Esophagus squamous epithelium (tissue), 5 donors: ENCODE measurements at regions not wholly inside any gene's neighbourhood (a gene's known extent, or its start where the extent isn't known, plus 50 kb on each side); places are given as distances from the start of the nearest gene placed in this dataset.

ENCODE experiments used
- DNase-seq: peaks from one replicate; lab custom pipeline; 2025; lab: John Stamatoyannopoulos, UW
- H3K27ac ChIP-seq, 4 donors: fragments of 200-600 bp; sonication (generic); one replicate each; pipeline ENCODE4 v1.5.1; 2016 to 2019; ENCODE audit warnings: mild to moderate bottlenecking in 1 of 4
- H3K27me3 ChIP-seq, 4 donors: fragments of 200-600 bp; sonication (generic); 1 replicate in 3 of 4; 2 replicates in 1 of 4; pipeline versions ENCODE4 v1.5.1 to v1.6.0; 2017 to 2021; ENCODE audit warnings: antibody characterized with exemption in 1 of 4
- H3K36me3 ChIP-seq, 3 donors: fragments of 200-600 bp; sonication (generic); one replicate each; pipeline ENCODE4 v1.5.1; 2016 to 2019
- H3K4me1 ChIP-seq, 3 donors: fragments of 200-600 bp; sonication (generic); one replicate each; pipeline ENCODE4 v1.5.1; 2017 to 2019
- H3K4me3 ChIP-seq, 4 donors: fragments of 200-600 bp; sonication (generic); 1 replicate in 3 of 4; 2 replicates in 1 of 4; pipeline ENCODE4 v1.5.1; 2016 to 2019; ENCODE audit warnings: mild to moderate bottlenecking in 2 of 4, moderate library complexity in 1 of 4
- H3K9me3 ChIP-seq, 3 donors: fragments of 200-600 bp; sonication (generic); one replicate each; pipeline ENCODE4 v1.5.1; 2016 to 2019
- CTCF ChIP-seq, 6 experiments: fragments of 450-650 bp in 4 of 6; fragments of 200-600 bp in 2 of 6; sonication (generic) in 2 of 6; IDR thresholded peaks; one replicate each; pipeline ENCODE4 v1.5.1; 2016 to 2019; ENCODE audit warnings: antibody characterized with exemption in 6 of 6, mild to moderate bottlenecking in 4 of 6, moderate library complexity in 4 of 6
- POLR2A ChIP-seq, 4 donors: fragments of 450-650 bp; IDR thresholded peaks; one replicate each; pipeline ENCODE4 v1.6.1; 2017; ENCODE audit warnings: antibody characterized with exemption in 4 of 4, mild to moderate bottlenecking in 4 of 4, moderate library complexity in 3 of 4
- WGBS, 2 donors: methylation state at CpG; one replicate each; pipeline ENCODE4 v1.1.5; 2018; 5-methylcytosine and 5-hydroxymethylcytosine counted together
- intact Hi-C: fragments of 100-400 bp; cut with DNase I; formaldehyde crosslinking; loops from one replicate; pipeline ENCODE4 v1.15.0; 2022
- donor health status: DM: yes; HTN: yes; CAD: no.

DNA sequence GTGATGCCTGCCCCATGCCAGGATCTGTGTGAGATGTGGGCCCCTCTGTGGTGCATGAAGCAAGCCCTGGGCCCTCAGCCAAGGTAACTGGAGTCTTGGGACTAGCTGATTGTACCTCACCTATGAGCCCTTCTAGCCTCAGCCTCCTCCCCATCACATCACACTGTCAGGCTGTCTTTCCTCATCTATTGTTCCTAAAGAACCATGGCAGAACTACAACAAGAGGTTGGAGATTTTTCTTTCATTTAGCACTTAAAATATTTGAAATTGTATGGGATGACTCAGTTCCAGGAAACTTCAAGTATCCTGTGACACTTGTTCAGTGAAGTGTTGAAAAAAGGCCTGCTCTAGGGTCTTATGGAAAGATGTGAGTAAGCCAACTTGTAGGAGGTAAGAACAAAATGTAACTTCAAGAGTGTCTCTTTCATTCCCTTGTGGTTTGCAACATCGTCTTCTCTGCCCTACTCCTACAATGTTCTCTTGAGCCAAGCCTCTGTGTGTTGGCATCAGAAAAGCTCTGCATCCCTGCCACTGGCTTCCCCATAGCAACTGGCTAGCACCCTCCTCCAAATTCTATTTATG, 58.7 kb upstream of the TIPARP start:
- no peaks in the 10 kb centered on the region for H3K36me3 ChIP-seq
- intact Hi-C loops, result no loop called here
- no peak overlapping the region for H3K4me3 ChIP-seq
- no peaks in the 10 kb centered on the region for H3K4me1 ChIP-seq
- no peaks in the 10 kb centered on the region for H3K9me3 ChIP-seq
- no peak for DNase-seq
- TF ChIP-seq CTCF (IDR thresholded peaks at IDR 0.05) (no peak), POLR2A (IDR thresholded peaks at IDR 0.05) (no peak)
- no peaks in the 10 kb centered on the region for H3K27me3 ChIP-seq
- WGBS, 2 donors, result 31 to 47% methylated on average over 1 of the region's 1 CpG
- H3K27ac ChIP-seq, result no peak overlapping the region

GRCh38 chr3:156614642-156615511, 59.5 kb upstream of the TIPARP start:
- Histone ChIP-seq H3K4me1 (no peaks in the 10 kb centered on the region), H3K36me3 (no peaks in the 10 kb centered on the region), H3K9me3 (no peaks in the 10 kb centered on the region), H3K27me3 (no peaks in the 10 kb centered on the region), H3K27ac (no peak overlapping the region), H3K4me3 (no peak overlapping the region)
- TF ChIP-seq CTCF (IDR thresholded peaks at IDR 0.05) (no peak), POLR2A (IDR thresholded peaks at IDR 0.05) (no peak)
- 71 to 85% methylated on average over 1 of the region's 1 CpG for WGBS, 2 donors
- intact Hi-C loops, result no loop called here
- no peak for DNase-seq

- Histone ChIP-seq H3K4me3 (no peak overlapping the region), H3K27ac (no peak overlapping the region)
- no peak for TF ChIP-seq CTCF (IDR thresholded peaks at IDR 0.05)
- TF ChIP-seq POLR2A (IDR thresholded peaks at IDR 0.05), result no peak
Observed at GRCh38 chr3:156612903-156613302, 58.0 kb upstream of the SSR3 start.

GRCh38 chr3:156611870-156612494, 57.1 kb upstream of the SSR3 start:
- H3K4me1 ChIP-seq, result no peaks in the 10 kb centered on the region
- 82 to 85% methylated on average over 2 of the region's 2 CpGs for WGBS, 2 donors

More at GRCh38 chr3:156612903-156613302, 58.0 kb upstream of the SSR3 start:
- H3K27me3 ChIP-seq, result no peaks in the 10 kb centered on the region
- H3K36me3 ChIP-seq, result no peaks in the 10 kb centered on the region
- intact Hi-C loops, result no loop called here
- no peaks in the 10 kb centered on the region for H3K4me1 ChIP-seq
- DNase-seq, result no peak
- H3K9me3 ChIP-seq, result no peaks in the 10 kb centered on the region

More at GRCh38 chr3:156611870-156612494, 57.1 kb upstream of the SSR3 start:
- H3K36me3 ChIP-seq, result no peaks in the 10 kb centered on the region
- TF ChIP-seq CTCF (IDR thresholded peaks at IDR 0.05), result no peak
- TF ChIP-seq POLR2A (IDR thresholded peaks at IDR 0.05), result no peak
- no peak overlapping the region for H3K4me3 ChIP-seq
- H3K27ac ChIP-seq, result no peak overlapping the region
- no peaks in the 10 kb centered on the region for H3K9me3 ChIP-seq
- no peak for DNase-seq
- no peaks in the 10 kb centered on the region for H3K27me3 ChIP-seq
- intact Hi-C loops, result no loop called here
